K562 (cell line): ENCODE measurements at regions not wholly inside any gene's neighbourhood (a gene's known extent, or its start where the extent isn't known, plus 50 kb on each side); places are given as distances from the start of the nearest gene placed in this dataset.

Experiments used
- ATAC-seq: fragments of 200-7000 bp; cut with Tn5 transposase; 3 replicates; pipeline ENCODE4 v1.9.1; 2020; ENCODE audit warnings: moderate library complexity
- BruUV-seq: library from RNA; stranded (reverse); fragments of 400-500 nt; replicated peaks from 2 replicates; lab custom pipeline; 2021; lab: Mats Ljungman, UMichigan
- CTCF ChIA-PET: fragments of 300-600 bp; formaldehyde crosslinking; extraction: SDS; loops from one replicate; lab custom pipeline; 2021; ENCODE audit warnings: low intra/inter-chr PET ratio; lab: Yijun Ruan, JAX
- POLR2A ChIA-PET: fragments of 300-600, 350-650 bp; sonication (Branson Sonifier 250); formaldehyde crosslinking; extraction: SDS; loops from one replicate; lab custom pipeline; 2021; ENCODE audit warnings: antibody characterized with exemption, inconsistent platforms; lab: Yijun Ruan, JAX
- DNase-seq, 4 experiments: peaks; one replicate each; pipeline versions ENCODE4 v3.0.0 to v3.0.0-alpha.2; 2011 to 2018; ENCODE audit warnings: low spot score in 3 of 4, mixed read lengths in 3 of 4; ENCODE audit errors: extremely low read depth in 1 of 4
- FAIRE-seq: peaks from 2 replicates; lab custom pipeline; 2011; peaks lifted over from hg19 to GRCh38; lab: Jason Lieb, UNC
- H2AFZ ChIP-seq: 2 replicates; pipeline ENCODE4 v1.6.0; 2011; ENCODE audit warnings: low read depth, low read length, control low read depth, inconsistent platforms
- H3K27ac ChIP-seq: fragments of 200-600 bp; 3 replicates; pipeline ENCODE4 v1.8.0; 2011; ENCODE audit warnings: low read depth, mild to moderate bottlenecking, control low read depth, inconsistent platforms, low read length, moderate library complexity, mixed read lengths; ENCODE audit errors: extremely low read depth
- H3K27me3 ChIP-seq, 2 experiments: fragments of 300-600 bp in 1 of 2; 2 replicates in 1 of 2; 3 replicates in 1 of 2; pipeline versions ENCODE4 v1.6.0 to v1.8.0; 2011; ENCODE audit warnings: inconsistent platforms in 2 of 2, low read length in 2 of 2, mild to moderate bottlenecking in 1 of 2, mixed read lengths in 1 of 2, moderate library complexity in 1 of 2; ENCODE audit not compliant: control insufficient read depth in 2 of 2, insufficient read depth in 2 of 2
- H3K36me3 ChIP-seq: fragments of 300-600 bp; 3 replicates; pipeline ENCODE4 v1.8.0; 2011; ENCODE audit warnings: mild to moderate bottlenecking, low read length, inconsistent platforms; ENCODE audit not compliant: control insufficient read depth, insufficient read depth
- H3K4me1 ChIP-seq, 2 experiments: fragments of 200-600 bp in 1 of 2; replicated peaks in 1 of 2; 2 replicates in 1 of 2; 3 replicates in 1 of 2; pipeline versions ENCODE4 v1.5.1 to v1.8.0; 2011; ENCODE audit warnings: inconsistent platforms in 2 of 2, low read length in 2 of 2, mild to moderate bottlenecking in 1 of 2, mixed read lengths in 1 of 2, moderate library complexity in 1 of 2; ENCODE audit not compliant: control insufficient read depth in 2 of 2, insufficient read depth in 2 of 2
- H3K4me2 ChIP-seq: 2 replicates; pipeline ENCODE4 v1.6.1; 2011; ENCODE audit warnings: low read length, control low read depth, inconsistent platforms, mixed read lengths; ENCODE audit not compliant: insufficient read depth
- H3K4me3 ChIP-seq: fragments of 200-600 bp; sonication (generic), shearing (Covaris generic); 2 replicates; pipeline ENCODE4 v1.5.1; 2016; ENCODE audit warnings: control low read depth, inconsistent platforms
- H3K79me2 ChIP-seq: fragments of 200-600 bp; 3 replicates; pipeline ENCODE4 v1.8.0; 2011; ENCODE audit warnings: low read length, inconsistent platforms; ENCODE audit not compliant: control insufficient read depth, insufficient read depth
- H3K9ac ChIP-seq, 2 experiments: 2 replicates each; pipeline versions ENCODE4 v1.6.0 to v1.6.1; 2011; ENCODE audit warnings: low read depth in 2 of 2, low read length in 2 of 2, control low read depth in 1 of 2, inconsistent platforms in 1 of 2, mild to moderate bottlenecking in 1 of 2, mixed read lengths in 1 of 2; ENCODE audit not compliant: insufficient read depth in 1 of 2
- H3K9me1 ChIP-seq: one replicate; pipeline ENCODE4 v1.6.0; 2011; ENCODE audit warnings: inconsistent platforms, mild to moderate bottlenecking, low read length, moderate library complexity; ENCODE audit not compliant: control insufficient read depth, insufficient read depth
- H3K9me3 ChIP-seq: replicated peaks from 2 replicates; pipeline ENCODE4 v1.5.1; 2011; ENCODE audit warnings: low read depth, low read length, inconsistent platforms; ENCODE audit not compliant: control insufficient read depth, insufficient read depth
- H4K20me1 ChIP-seq: replicated peaks from 2 replicates; pipeline ENCODE4 v1.6.1; 2011; ENCODE audit warnings: low read length, inconsistent platforms, mixed read lengths; ENCODE audit not compliant: control insufficient read depth, insufficient read depth
- RAD51 ChIP-seq: fragments of 450-650 bp; IDR thresholded peaks from 2 replicates; pipeline ENCODE4 v1.7.1; 2016; ENCODE audit warnings: low read depth, mild to moderate bottlenecking, borderline replicate concordance
- TCF7 ChIP-seq: sonication (generic); IDR thresholded peaks from 2 replicates; pipeline ENCODE4 v1.6.1; 2016; ENCODE audit warnings: antibody characterized with exemption, borderline replicate concordance
- TFE3 ChIP-seq: fragments of 450-650 bp; formaldehyde crosslinking; IDR thresholded peaks from 2 replicates; pipeline ENCODE4 v1.4.0; 2020; ENCODE audit warnings: mild to moderate bottlenecking, mixed read lengths
- ZNF592 ChIP-seq: fragments of 450-650 bp; IDR thresholded peaks from 2 replicates; pipeline ENCODE4 v1.6.1; 2017; ENCODE audit warnings: antibody characterized with exemption, mild to moderate bottlenecking
- WGBS: fragments of 100-300 bp; shearing (Covaris generic); methylation state at CpG from one replicate; pipeline ENCODE4 v1.1.6; 2016; ENCODE audit warnings: low coverage, mixed read lengths; ENCODE audit not compliant: insufficient coverage; ENCODE audit errors: missing lambda C conversion rate; 5-methylcytosine and 5-hydroxymethylcytosine counted together
- in situ Hi-C: fragments of 300-500 bp; cut with MboI; formaldehyde crosslinking; loops from 4 replicates; pipeline ENCODE4 v1.15.0; 2018; ENCODE audit warnings: inconsistent platforms, mixed read lengths
- intact Hi-C: fragments of 100-400 bp; cut with micrococcal nuclease; formaldehyde crosslinking; loops from 2 replicates; pipeline ENCODE4 v1.14.2; 2022

- TF ChIP-seq TFE3 (CRISPR knock-in tag) (peak; percentile 81), RAD51 (0 out of 2 replicates have a peak, but pooled peaks have one; percentile 26)
These were observed 113.4 kb upstream of the AKIRIN2 start (continued) for GRCh38 chr6:87815449-87815848.

GRCh38 chr6:87808005-87808757 lies 106.1 kb upstream of the AKIRIN2 start:
- no TSS peak for BruUV-seq
- Histone ChIP-seq H3K4me3 (no peak overlapping the region), H4K20me1 (no peaks in the 10 kb centered on the region; the same call in 1 of the 2 replicates), H3K4me2 (no peak overlapping the region), H3K27me3 (peaks cover 12 to 14% of the 10 kb centered on the region in 2 experiments; a peak in 4 of 5 replicates), H3K9me3 (no peaks in the 10 kb centered on the region), H3K27ac (no peak overlapping the region), H3K9me1 (no peaks in the 10 kb centered on the region), H3K79me2 (no peaks in the 10 kb centered on the region), H3K4me1 (no peaks in the 10 kb centered on the region), H3K36me3 (no peaks in the 10 kb centered on the region), H2AFZ (no peak overlapping the region), H3K9ac (no peak overlapping the region)
- intact Hi-C loops: no loop called here
- CTCF ChIA-PET: no interaction called here
- peak; percentile 40 for FAIRE-seq
- 3% methylated on average over 5 of the region's 5 CpGs for WGBS
- DNase-seq: no peak
- POLR2A ChIA-PET: no interaction called here
- no peak for ATAC-seq
- in situ Hi-C loops: no loop called here
- TF ChIP-seq TCF7: no peak
- TF ChIP-seq ZNF592: no peak
